ENCODE measurements at regions not wholly inside any gene's neighbourhood (a gene's known extent, or its start where the extent isn't known, plus 50 kb on each side); places are given as distances from the start of the nearest gene placed in this dataset.

GRCh38 chr4:34767407-34767806 lies 1476.9 kb downstream of the ARAP2 start:
- TF ChIP-seq, protein P1, sequence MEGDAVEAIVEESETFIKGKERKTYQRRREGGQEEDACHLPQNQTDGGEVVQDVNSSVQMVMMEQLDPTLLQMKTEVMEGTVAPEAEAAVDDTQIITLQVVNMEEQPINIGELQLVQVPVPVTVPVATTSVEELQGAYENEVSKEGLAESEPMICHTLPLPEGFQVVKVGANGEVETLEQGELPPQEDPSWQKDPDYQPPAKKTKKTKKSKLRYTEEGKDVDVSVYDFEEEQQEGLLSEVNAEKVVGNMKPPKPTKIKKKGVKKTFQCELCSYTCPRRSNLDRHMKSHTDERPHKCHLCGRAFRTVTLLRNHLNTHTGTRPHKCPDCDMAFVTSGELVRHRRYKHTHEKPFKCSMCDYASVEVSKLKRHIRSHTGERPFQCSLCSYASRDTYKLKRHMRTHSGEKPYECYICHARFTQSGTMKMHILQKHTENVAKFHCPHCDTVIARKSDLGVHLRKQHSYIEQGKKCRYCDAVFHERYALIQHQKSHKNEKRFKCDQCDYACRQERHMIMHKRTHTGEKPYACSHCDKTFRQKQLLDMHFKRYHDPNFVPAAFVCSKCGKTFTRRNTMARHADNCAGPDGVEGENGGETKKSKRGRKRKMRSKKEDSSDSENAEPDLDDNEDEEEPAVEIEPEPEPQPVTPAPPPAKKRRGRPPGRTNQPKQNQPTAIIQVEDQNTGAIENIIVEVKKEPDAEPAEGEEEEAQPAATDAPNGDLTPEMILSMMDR (IDR thresholded peaks at IDR 0.05) = no peak
- TF ChIP-seq POLR2A (IDR thresholded peaks at IDR 0.05) = no peak

Data from right lobe of liver (tissue), 4 donors.